ENCODE measurements at regions not wholly inside any gene's neighbourhood (a gene's known extent, or its start where the extent isn't known, plus 50 kb on each side); places are given as distances from the start of the nearest gene placed in this dataset.

DNA sequence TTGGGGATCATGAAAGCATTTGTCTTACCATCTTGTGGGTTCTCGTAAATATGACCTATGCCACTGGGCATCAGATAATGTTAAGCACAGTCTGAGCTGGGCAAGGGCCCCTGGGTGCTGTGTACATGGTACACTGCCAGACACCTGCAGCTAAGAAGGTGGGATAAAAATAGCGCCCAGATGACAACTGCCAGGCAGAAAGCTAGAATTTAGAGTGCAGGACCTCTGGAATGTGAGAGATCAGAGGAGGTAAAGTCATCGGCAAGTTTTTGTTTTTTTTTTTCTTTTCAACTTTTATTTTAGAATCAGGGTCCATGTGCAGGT, 53.8 kb upstream of the CYRIA start:
- Histone ChIP-seq H3K27me3 (ENCODE audit: insufficient read depth) (no peaks in the 10 kb centered on the region), H3F3A (replicated peaks; ENCODE audit: low read depth) (no peaks in the 10 kb centered on the region), H3K27ac (ENCODE audit: low read depth) (no peak overlapping the region), H3K4me1 (ENCODE audit: insufficient read depth) (no peaks in the 10 kb centered on the region), H4K20me1 (replicated peaks; ENCODE audit: insufficient read depth) (no peaks in the 10 kb centered on the region), H3K36me3 (ENCODE audit: insufficient read depth) (no peaks in the 10 kb centered on the region), H3K79me2 (replicated peaks; ENCODE audit: insufficient read depth) (no peaks in the 10 kb centered on the region), H2AFZ (no peak overlapping the region), H3K4me3 (no peak overlapping the region), H3K9me2 (ENCODE audit: insufficient read depth) (no peaks in the 10 kb centered on the region), H3K4me2 (no peak overlapping the region)
- H3K36me3 Mint-ChIP-seq (ENCODE audit: low read depth): no peaks in the 10 kb centered on the region
- H3K9me3 Mint-ChIP-seq: no peaks in the 10 kb centered on the region
- DNase-seq (ENCODE audit: low spot score) (no peak), ATAC-seq (no peak)
- peaks cover 6% of the 10 kb centered on the region; the same call in 1 of the 3 replicates for H3K4me1 Mint-ChIP-seq
- peaks cover 3% of the 10 kb centered on the region for H3K27me3 Mint-ChIP-seq (ENCODE audit: insufficient read depth, low read depth, poor library complexity)
- TF ChIP-seq CREB1 (CRISPR knock-in tag; IDR thresholded peaks at IDR 0.05; ENCODE audit: low read depth): no peak
- TF ChIP-seq POLR2AphosphoS5 (IDR thresholded peaks at IDR 0.05; ENCODE audit: low read depth): no peak
- TF ChIP-seq NANOG (IDR thresholded peaks at IDR 0.05; ENCODE audit: borderline replicate concordance): no peak
- no peak for TF ChIP-seq EZH2phosphoT487 (IDR thresholded peaks at IDR 0.05; ENCODE audit: unreplicated experiment)
- TF ChIP-seq, protein P1, sequence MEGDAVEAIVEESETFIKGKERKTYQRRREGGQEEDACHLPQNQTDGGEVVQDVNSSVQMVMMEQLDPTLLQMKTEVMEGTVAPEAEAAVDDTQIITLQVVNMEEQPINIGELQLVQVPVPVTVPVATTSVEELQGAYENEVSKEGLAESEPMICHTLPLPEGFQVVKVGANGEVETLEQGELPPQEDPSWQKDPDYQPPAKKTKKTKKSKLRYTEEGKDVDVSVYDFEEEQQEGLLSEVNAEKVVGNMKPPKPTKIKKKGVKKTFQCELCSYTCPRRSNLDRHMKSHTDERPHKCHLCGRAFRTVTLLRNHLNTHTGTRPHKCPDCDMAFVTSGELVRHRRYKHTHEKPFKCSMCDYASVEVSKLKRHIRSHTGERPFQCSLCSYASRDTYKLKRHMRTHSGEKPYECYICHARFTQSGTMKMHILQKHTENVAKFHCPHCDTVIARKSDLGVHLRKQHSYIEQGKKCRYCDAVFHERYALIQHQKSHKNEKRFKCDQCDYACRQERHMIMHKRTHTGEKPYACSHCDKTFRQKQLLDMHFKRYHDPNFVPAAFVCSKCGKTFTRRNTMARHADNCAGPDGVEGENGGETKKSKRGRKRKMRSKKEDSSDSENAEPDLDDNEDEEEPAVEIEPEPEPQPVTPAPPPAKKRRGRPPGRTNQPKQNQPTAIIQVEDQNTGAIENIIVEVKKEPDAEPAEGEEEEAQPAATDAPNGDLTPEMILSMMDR (conservative IDR thresholded peaks at IDR 0.05; ENCODE audit: low read depth in 2 of 2): no peak
- TF ChIP-seq, protein P2, sequence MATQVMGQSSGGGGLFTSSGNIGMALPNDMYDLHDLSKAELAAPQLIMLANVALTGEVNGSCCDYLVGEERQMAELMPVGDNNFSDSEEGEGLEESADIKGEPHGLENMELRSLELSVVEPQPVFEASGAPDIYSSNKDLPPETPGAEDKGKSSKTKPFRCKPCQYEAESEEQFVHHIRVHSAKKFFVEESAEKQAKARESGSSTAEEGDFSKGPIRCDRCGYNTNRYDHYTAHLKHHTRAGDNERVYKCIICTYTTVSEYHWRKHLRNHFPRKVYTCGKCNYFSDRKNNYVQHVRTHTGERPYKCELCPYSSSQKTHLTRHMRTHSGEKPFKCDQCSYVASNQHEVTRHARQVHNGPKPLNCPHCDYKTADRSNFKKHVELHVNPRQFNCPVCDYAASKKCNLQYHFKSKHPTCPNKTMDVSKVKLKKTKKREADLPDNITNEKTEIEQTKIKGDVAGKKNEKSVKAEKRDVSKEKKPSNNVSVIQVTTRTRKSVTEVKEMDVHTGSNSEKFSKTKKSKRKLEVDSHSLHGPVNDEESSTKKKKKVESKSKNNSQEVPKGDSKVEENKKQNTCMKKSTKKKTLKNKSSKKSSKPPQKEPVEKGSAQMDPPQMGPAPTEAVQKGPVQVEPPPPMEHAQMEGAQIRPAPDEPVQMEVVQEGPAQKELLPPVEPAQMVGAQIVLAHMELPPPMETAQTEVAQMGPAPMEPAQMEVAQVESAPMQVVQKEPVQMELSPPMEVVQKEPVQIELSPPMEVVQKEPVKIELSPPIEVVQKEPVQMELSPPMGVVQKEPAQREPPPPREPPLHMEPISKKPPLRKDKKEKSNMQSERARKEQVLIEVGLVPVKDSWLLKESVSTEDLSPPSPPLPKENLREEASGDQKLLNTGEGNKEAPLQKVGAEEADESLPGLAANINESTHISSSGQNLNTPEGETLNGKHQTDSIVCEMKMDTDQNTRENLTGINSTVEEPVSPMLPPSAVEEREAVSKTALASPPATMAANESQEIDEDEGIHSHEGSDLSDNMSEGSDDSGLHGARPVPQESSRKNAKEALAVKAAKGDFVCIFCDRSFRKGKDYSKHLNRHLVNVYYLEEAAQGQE (IDR thresholded peaks at IDR 0.05; ENCODE audit: unreplicated experiment): no peak
- no peak for TF ChIP-seq JUNB (IDR thresholded peaks at IDR 0.05; ENCODE audit: unreplicated experiment)
- no peak for TF ChIP-seq ZNF331 (CRISPR knock-in tag; IDR thresholded peaks at IDR 0.05; ENCODE audit: low read depth)
- no peak for TF ChIP-seq STAT1 (IDR thresholded peaks at IDR 0.05; ENCODE audit: unreplicated experiment)
- TF ChIP-seq, protein P3, sequence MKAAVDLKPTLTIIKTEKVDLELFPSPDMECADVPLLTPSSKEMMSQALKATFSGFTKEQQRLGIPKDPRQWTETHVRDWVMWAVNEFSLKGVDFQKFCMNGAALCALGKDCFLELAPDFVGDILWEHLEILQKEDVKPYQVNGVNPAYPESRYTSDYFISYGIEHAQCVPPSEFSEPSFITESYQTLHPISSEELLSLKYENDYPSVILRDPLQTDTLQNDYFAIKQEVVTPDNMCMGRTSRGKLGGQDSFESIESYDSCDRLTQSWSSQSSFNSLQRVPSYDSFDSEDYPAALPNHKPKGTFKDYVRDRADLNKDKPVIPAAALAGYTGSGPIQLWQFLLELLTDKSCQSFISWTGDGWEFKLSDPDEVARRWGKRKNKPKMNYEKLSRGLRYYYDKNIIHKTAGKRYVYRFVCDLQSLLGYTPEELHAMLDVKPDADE (IDR thresholded peaks at IDR 0.05): no peak
- TF ChIP-seq, protein P4, sequence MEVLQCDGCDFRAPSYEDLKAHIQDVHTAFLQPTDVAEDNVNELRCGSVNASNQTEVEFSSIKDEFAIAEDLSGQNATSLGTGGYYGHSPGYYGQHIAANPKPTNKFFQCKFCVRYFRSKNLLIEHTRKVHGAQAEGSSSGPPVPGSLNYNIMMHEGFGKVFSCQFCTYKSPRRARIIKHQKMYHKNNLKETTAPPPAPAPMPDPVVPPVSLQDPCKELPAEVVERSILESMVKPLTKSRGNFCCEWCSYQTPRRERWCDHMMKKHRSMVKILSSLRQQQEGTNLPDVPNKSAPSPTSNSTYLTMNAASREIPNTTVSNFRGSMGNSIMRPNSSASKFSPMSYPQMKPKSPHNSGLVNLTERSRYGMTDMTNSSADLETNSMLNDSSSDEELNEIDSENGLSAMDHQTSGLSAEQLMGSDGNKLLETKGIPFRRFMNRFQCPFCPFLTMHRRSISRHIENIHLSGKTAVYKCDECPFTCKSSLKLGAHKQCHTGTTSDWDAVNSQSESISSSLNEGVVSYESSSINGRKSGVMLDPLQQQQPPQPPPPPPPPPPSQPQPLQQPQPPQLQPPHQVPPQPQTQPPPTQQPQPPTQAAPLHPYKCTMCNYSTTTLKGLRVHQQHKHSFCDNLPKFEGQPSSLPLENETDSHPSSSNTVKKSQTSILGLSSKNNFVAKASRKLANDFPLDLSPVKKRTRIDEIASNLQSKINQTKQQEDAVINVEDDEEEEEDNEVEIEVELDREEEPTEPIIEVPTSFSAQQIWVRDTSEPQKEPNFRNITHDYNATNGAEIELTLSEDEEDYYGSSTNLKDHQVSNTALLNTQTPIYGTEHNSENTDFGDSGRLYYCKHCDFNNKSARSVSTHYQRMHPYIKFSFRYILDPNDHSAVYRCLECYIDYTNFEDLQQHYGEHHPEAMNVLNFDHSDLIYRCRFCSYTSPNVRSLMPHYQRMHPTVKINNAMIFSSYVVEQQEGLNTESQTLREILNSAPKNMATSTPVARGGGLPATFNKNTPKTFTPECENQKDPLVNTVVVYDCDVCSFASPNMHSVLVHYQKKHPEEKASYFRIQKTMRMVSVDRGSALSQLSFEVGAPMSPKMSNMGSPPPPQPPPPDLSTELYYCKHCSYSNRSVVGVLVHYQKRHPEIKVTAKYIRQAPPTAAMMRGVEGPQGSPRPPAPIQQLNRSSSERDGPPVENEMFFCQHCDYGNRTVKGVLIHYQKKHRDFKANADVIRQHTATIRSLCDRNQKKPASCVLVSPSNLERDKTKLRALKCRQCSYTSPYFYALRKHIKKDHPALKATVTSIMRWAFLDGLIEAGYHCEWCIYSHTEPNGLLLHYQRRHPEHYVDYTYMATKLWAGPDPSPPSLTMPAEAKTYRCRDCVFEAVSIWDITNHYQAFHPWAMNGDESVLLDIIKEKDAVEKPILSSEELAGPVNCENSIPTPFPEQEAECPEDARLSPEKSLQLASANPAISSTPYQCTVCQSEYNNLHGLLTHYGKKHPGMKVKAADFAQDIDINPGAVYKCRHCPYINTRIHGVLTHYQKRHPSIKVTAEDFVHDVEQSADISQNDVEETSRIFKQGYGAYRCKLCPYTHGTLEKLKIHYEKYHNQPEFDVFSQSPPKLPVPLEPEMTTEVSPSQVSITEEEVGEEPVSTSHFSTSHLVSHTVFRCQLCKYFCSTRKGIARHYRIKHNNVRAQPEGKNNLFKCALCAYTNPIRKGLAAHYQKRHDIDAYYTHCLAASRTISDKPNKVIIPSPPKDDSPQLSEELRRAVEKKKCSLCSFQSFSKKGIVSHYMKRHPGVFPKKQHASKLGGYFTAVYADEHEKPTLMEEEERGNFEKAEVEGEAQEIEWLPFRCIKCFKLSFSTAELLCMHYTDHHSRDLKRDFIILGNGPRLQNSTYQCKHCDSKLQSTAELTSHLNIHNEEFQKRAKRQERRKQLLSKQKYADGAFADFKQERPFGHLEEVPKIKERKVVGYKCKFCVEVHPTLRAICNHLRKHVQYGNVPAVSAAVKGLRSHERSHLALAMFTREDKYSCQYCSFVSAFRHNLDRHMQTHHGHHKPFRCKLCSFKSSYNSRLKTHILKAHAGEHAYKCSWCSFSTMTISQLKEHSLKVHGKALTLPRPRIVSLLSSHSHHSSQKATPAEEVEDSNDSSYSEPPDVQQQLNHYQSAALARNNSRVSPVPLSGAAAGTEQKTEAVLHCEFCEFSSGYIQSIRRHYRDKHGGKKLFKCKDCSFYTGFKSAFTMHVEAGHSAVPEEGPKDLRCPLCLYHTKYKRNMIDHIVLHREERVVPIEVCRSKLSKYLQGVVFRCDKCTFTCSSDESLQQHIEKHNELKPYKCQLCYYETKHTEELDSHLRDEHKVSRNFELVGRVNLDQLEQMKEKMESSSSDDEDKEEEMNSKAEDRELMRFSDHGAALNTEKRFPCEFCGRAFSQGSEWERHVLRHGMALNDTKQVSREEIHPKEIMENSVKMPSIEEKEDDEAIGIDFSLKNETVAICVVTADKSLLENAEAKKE (CRISPR knock-in tag; IDR thresholded peaks at IDR 0.05): no peak
- TF ChIP-seq ZNF114 (CRISPR knock-in tag; IDR thresholded peaks at IDR 0.05): no peak
- no peak for TF ChIP-seq EZH2 (IDR thresholded peaks at IDR 0.05; ENCODE audit: low read depth, unreplicated experiment)
- H3K27ac Mint-ChIP-seq: no peak overlapping the region
- H3K4me3 Mint-ChIP-seq: no peak overlapping the region

Measured in GM23338 (cell line).